CD4-positive, alpha-beta T cell (primary cell): ENCODE measurements at regions not wholly inside any gene's neighbourhood (a gene's known extent, or its start where the extent isn't known, plus 50 kb on each side); places are given as distances from the start of the nearest gene placed in this dataset.

Experiments used
- ATAC-seq: fragments of 200-7000 bp; cut with Tn5 transposase; one replicate; pipeline ENCODE4 v1.10.0; 2022; ENCODE audit warnings: mild to moderate bottlenecking; ENCODE audit not compliant: poor library complexity
- CTCF ChIA-PET: fragments of 350-600 bp; sonication (Branson Sonifier 250); formaldehyde crosslinking; loops from one replicate; lab custom pipeline; 2021; ENCODE audit warnings: antibody characterized with exemption, inconsistent platforms; lab: Charles Lee
- POLR2A ChIA-PET: fragments of 350-600 bp; sonication (Branson Sonifier 250); formaldehyde crosslinking; loops from one replicate; lab custom pipeline; 2021; ENCODE audit warnings: antibody characterized with exemption, inconsistent platforms; lab: Charles Lee
- DNase-seq, 14 experiments: peaks; one replicate each; pipeline ENCODE4 v3.0.0-alpha.2; 2013 to 2020; ENCODE audit warnings: mixed read lengths in 2 of 14
- H3K27ac ChIP-seq, 2 donors: one replicate each; pipeline versions ENCODE4 v1.5.1 to v1.7.0; 2013; ENCODE audit warnings: low read length in 2 of 2, low read depth in 1 of 2, mild to moderate bottlenecking in 1 of 2
- H3K27me3 ChIP-seq, 2 experiments: 1 replicate in 1 of 2; 2 replicates in 1 of 2; pipeline versions ENCODE4 v1.6.1 to v1.7.0; 2013; ENCODE audit warnings: low read length in 2 of 2, control low read depth in 1 of 2, mild to moderate bottlenecking in 1 of 2, moderate library complexity in 1 of 2; ENCODE audit not compliant: insufficient read depth in 2 of 2, control insufficient read depth in 1 of 2
- H3K36me3 ChIP-seq: one replicate; pipeline ENCODE4 v1.6.1; 2013; ENCODE audit warnings: low read length, control low read depth; ENCODE audit not compliant: insufficient read depth
- H3K4me1 ChIP-seq: one replicate; pipeline ENCODE4 v1.6.1; 2013; ENCODE audit warnings: low read length, control low read depth; ENCODE audit not compliant: insufficient read depth
- H3K4me3 ChIP-seq: one replicate; pipeline ENCODE4 v1.5.1; 2013; ENCODE audit warnings: mild to moderate bottlenecking, low read length, moderate library complexity
- H3K9me3 ChIP-seq, 2 experiments: 1 replicate in 1 of 2; 2 replicates in 1 of 2; pipeline versions ENCODE4 v1.6.1 to v1.7.0; 2013; ENCODE audit warnings: low read length in 2 of 2, mild to moderate bottlenecking in 2 of 2, control low read depth in 1 of 2, moderate library complexity in 1 of 2; ENCODE audit not compliant: control insufficient read depth in 1 of 2, insufficient read depth in 1 of 2
- H3K27ac Mint-ChIP-seq: one replicate; pipeline ENCODE4 v1.8.0; 2020; ENCODE audit warnings: mixed read lengths
- H3K27me3 Mint-ChIP-seq: one replicate; pipeline ENCODE4 v1.8.0; 2021; ENCODE audit warnings: mixed read lengths
- H3K36me3 Mint-ChIP-seq: one replicate; pipeline ENCODE4 v1.8.0; 2021; ENCODE audit warnings: low read depth, mixed read lengths
- H3K4me1 Mint-ChIP-seq: one replicate; pipeline ENCODE4 v1.8.0; 2021; ENCODE audit warnings: low read depth, mixed read lengths
- H3K4me3 Mint-ChIP-seq: one replicate; pipeline ENCODE4 v1.8.0; 2020; ENCODE audit warnings: mild to moderate bottlenecking, mixed read lengths
- H3K9me3 Mint-ChIP-seq: one replicate; pipeline ENCODE4 v1.8.0; 2020; ENCODE audit warnings: mixed read lengths
- CTCF ChIP-seq: fragments of 200-600 bp; IDR thresholded peaks from one replicate; pipeline ENCODE4 v1.8.0; 2022; ENCODE audit warnings: antibody characterized with exemption, mild to moderate bottlenecking
- intact Hi-C, 2 experiments: fragments of 100-400 bp; cut with DNase I in 1 of 2; cut with micrococcal nuclease in 1 of 2; formaldehyde crosslinking; loops; one replicate each; pipeline versions ENCODE4 v1.15.1 to v1.9.0; 2023 to 2025; cut with DNase I, micrococcal nuclease

- Histone ChIP-seq H3K4me3 (no peak overlapping the region), H3K4me1 (no peaks in the 10 kb centered on the region), H3K9me3 (no peaks in the 10 kb centered on the region), H3K36me3 (no peaks in the 10 kb centered on the region), H3K27me3 (peaks cover 0 to 5% of the 10 kb centered on the region in 2 experiments), H3K27ac (no peak overlapping the region)
- ATAC-seq (no peak), DNase-seq (no peak)
- TF ChIP-seq CTCF, result no peak
- Mint-ChIP-seq H3K27me3 (peaks cover 30% of the 10 kb centered on the region), H3K4me1 (no peaks in the 10 kb centered on the region), H3K36me3 (no peaks in the 10 kb centered on the region), H3K9me3 (no peaks in the 10 kb centered on the region), H3K4me3 (no peak overlapping the region), H3K27ac (no peak overlapping the region)
- POLR2A ChIA-PET, result no interaction called here
- CTCF ChIA-PET, result no interaction called here
- intact Hi-C loops, result no loop called here
Observed at GRCh38 chr3:127065138-127065427, 82.2 kb downstream of the PLXNA1 start.

DNA sequence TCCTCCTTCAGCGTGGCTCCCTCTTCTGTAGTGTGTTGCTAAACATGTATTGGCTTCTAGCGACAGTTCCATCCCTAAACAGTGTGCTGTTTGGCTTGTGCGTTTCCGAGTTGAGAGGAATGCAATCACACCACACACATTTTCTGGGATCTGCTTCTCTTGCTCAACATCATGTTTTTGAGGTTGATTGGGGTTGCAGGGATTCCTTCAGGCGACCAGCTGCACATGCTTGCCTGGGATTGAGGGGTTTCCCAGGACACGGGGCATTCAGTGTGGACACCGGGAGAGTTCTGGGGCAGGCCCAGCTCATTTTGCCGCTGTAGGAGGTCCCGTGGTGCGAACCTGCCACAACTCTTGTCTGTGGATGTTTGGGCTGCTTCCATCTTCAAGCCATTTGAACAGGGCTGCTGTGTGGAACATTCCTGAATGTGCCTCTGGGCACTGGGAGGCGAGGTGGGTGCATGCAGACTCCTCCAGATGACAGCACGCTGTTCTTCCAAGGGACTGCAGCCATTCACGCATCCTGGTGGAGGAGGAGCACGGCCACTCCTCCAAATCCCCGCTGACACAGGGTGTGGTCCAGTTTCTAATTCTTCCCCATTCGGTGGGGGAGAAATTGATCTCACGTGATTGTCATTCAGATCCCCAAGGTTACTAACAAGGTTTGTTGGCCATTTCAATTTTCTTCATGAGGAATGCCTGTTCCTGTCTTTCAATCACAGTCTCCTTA is 82.8 kb downstream of the PLXNA1 start:
- H3K9me3 Mint-ChIP-seq, result no peaks in the 10 kb centered on the region
- H3K4me1 Mint-ChIP-seq, result no peaks in the 10 kb centered on the region
- Histone ChIP-seq H3K27ac (no peak overlapping the region), H3K9me3 (no peaks in the 10 kb centered on the region), H3K36me3 (no peaks in the 10 kb centered on the region), H3K4me1 (no peaks in the 10 kb centered on the region), H3K4me3 (no peak overlapping the region), H3K27me3 (peaks cover 0 to 5% of the 10 kb centered on the region in 2 experiments)
- no peak for TF ChIP-seq CTCF
- ChIA-PET CTCF (no interaction called here), POLR2A (no interaction called here)
- intact Hi-C loops, result no loop called here
- H3K36me3 Mint-ChIP-seq, result no peaks in the 10 kb centered on the region
- DNase-seq (no peak), ATAC-seq (no peak)
- H3K27ac Mint-ChIP-seq, result no peak overlapping the region
- H3K4me3 Mint-ChIP-seq, result no peak overlapping the region
- peaks cover 30% of the 10 kb centered on the region for H3K27me3 Mint-ChIP-seq

DNA sequence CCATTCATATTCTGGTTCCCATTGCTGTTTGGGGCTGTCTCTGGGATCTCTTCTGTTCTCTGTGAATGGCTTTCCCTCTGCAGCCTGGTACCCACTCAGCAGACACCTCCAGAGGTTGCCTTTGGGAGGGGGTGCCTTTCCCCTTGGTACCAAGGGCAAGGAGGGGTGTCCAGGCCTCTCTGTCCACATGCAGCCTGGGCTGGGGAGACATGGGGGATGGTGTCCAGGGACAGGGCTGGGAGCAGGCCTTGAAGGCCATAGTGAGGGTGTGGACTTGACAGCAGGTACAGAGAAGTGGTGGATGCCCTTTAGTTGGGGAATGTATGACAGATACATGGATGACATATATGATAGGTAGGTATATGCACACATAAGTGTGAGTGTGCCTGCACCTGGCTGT is 83.7 kb downstream of the PLXNA1 start:
- intact Hi-C loops, result no loop called here
- ChIA-PET POLR2A (no interaction called here), CTCF (no interaction called here)
- ATAC-seq (no peak), DNase-seq (no peak)
- Histone ChIP-seq H3K36me3 (no peaks in the 10 kb centered on the region), H3K27ac (no peak overlapping the region), H3K27me3 (peaks cover 0 to 5% of the 10 kb centered on the region in 2 experiments), H3K9me3 (no peaks in the 10 kb centered on the region), H3K4me3 (no peak overlapping the region), H3K4me1 (no peaks in the 10 kb centered on the region)
- no peak for TF ChIP-seq CTCF
- Mint-ChIP-seq H3K4me1 (no peaks in the 10 kb centered on the region), H3K9me3 (no peaks in the 10 kb centered on the region), H3K27ac (no peak overlapping the region), H3K4me3 (no peak overlapping the region), H3K27me3 (peaks cover 30% of the 10 kb centered on the region), H3K36me3 (no peaks in the 10 kb centered on the region)
